Peyer's patch (tissue), 4 donors: ENCODE measurements at regions not wholly inside any gene's neighbourhood (a gene's known extent, or its start where the extent isn't known, plus 50 kb on each side); places are given as distances from the start of the nearest gene placed in this dataset.
"Not testable (repeated sequence)": the region's sequence is repeated elsewhere in the genome, so short reads cannot be mapped to it uniquely, and the experiment has no call there.

Source experiments
- DNase-seq, 3 donors: peaks; one replicate each; pipeline ENCODE4 v3.0.0-alpha.2; 2017 to 2019
- H3K27ac ChIP-seq, 4 donors: fragments of 200-600 bp; sonication (generic); one replicate each; pipeline ENCODE4 v1.5.1; 2016 to 2019
- H3K27me3 ChIP-seq, 2 donors: fragments of 200-600 bp; sonication (generic); one replicate each; pipeline ENCODE4 v1.5.1; 2019
- H3K36me3 ChIP-seq, 3 donors: fragments of 200-600 bp; sonication (generic); one replicate each; pipeline ENCODE4 v1.5.1; 2016 to 2019
- H3K4me1 ChIP-seq, 4 donors: fragments of 200-600 bp; sonication (generic); one replicate each; pipeline ENCODE4 v1.5.1; 2016 to 2019
- H3K4me3 ChIP-seq, 4 donors: fragments of 200-600 bp; sonication (generic); 1 replicate in 3 of 4; 2 replicates in 1 of 4; pipeline ENCODE4 v1.5.1; 2016 to 2019; ENCODE audit warnings: mild to moderate bottlenecking in 1 of 4
- H3K9me3 ChIP-seq, 4 donors: fragments of 200-600 bp; sonication (generic); one replicate each; pipeline ENCODE4 v1.5.1; 2016 to 2019; ENCODE audit warnings: mild to moderate bottlenecking in 1 of 4
- POLR2A ChIP-seq, 2 donors: fragments of 450-650 bp; IDR thresholded peaks; one replicate each; pipeline ENCODE4 v1.5.1; 2017; ENCODE audit warnings: antibody characterized with exemption in 2 of 2, mild to moderate bottlenecking in 2 of 2, moderate library complexity in 2 of 2
- TF ChIP-seq, protein P1 (sequence below), 6 experiments: fragments of 450-650 bp in 4 of 6; fragments of 200-600 bp in 2 of 6; sonication (generic) in 1 of 6; IDR thresholded peaks; one replicate each; pipeline ENCODE4 v1.5.1; 2017 to 2019; ENCODE audit warnings: antibody characterized with exemption in 6 of 6, mild to moderate bottlenecking in 3 of 6, moderate library complexity in 1 of 6

DNA sequence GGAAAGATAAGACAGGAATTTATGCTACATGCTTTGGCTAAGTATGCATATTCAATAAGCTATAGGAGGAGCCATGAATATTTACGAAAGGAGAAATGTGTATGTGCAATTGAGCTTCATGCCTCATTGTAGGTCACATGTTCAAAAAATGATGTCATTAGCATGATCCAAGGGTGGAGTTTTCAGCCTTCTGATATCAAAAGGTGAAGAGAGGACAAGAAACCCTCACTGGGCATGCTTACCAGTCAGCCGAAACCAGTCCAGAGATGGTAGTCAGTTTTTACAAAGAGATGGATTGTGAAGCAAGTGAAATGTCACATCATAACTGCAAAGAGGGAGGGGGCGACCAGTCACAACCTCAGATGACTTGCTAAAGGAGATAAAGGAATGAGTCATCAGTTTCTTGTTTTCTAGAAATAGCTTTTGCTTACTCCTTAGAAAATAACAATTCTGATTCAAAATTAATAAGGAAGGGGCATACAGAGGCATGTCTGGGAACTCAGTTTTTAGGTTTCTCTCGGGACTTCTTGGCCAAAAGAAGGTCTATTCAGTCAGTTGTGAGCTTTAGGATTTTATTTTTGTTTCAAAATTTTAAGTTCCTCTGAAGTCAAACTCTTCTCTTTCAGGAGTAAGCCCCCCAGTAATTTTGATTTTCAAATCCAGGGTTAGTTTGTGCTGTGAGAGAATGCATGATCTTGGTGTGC is 1067.8 kb upstream of the EDIL3 start:
- Histone ChIP-seq H3K4me1 (no peaks in the 10 kb centered on the region), H3K4me3 (no peak overlapping the region), H3K27ac (no peak overlapping the region), H3K9me3 (no peaks in the 10 kb centered on the region), H3K27me3 (no peaks in the 10 kb centered on the region), H3K36me3 (no peaks in the 10 kb centered on the region)
- TF ChIP-seq, protein P1, sequence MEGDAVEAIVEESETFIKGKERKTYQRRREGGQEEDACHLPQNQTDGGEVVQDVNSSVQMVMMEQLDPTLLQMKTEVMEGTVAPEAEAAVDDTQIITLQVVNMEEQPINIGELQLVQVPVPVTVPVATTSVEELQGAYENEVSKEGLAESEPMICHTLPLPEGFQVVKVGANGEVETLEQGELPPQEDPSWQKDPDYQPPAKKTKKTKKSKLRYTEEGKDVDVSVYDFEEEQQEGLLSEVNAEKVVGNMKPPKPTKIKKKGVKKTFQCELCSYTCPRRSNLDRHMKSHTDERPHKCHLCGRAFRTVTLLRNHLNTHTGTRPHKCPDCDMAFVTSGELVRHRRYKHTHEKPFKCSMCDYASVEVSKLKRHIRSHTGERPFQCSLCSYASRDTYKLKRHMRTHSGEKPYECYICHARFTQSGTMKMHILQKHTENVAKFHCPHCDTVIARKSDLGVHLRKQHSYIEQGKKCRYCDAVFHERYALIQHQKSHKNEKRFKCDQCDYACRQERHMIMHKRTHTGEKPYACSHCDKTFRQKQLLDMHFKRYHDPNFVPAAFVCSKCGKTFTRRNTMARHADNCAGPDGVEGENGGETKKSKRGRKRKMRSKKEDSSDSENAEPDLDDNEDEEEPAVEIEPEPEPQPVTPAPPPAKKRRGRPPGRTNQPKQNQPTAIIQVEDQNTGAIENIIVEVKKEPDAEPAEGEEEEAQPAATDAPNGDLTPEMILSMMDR (IDR thresholded peaks at IDR 0.05) = no peak
- no peak for DNase-seq

DNA sequence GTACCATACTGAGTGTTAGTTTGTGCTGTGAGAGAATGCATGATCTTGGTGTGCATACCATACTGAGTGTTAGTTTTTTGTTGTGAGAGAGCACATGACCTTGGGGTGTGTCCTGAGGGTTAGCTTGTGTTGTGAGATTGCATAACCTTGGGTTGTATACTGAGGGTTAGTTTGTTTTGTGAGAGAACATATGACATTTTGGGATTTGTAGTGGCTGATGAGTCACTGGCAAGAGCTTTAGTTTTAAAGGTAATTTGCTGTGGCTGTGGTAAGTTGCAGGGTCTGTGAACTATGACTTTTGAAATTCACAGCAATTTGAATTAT is 1068.3 kb upstream of the EDIL3 start:
- H3K27ac ChIP-seq = no peak overlapping the region
- TF ChIP-seq, protein P1 (IDR thresholded peaks at IDR 0.05) = no peak
- TF ChIP-seq POLR2A (IDR thresholded peaks at IDR 0.05) = no peak
- DNase-seq = no peak

DNA sequence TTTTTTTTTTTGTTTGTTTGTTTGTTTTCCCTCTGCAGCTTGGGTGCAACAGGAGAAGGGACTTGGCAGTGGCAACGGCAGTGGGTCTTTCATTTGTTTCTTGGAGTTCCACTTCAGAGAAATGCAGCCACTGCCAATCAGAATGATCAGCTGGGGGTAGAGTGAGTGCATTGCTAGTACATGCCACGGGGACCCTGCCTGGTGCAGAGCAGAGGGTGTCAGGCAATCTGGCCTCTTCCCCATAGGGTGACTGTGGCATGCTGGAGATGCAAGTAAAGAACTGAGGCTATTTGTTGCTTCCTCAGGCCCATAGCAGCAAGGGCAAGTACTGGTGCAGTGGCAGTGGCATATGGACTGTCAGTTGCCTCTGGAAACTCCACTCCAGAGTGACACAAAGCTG is 1073.6 kb upstream of the EDIL3 start:
- Histone ChIP-seq H3K9me3 (no peaks in the 10 kb centered on the region), H3K27me3 (no peaks in the 10 kb centered on the region), H3K36me3 (no peaks in the 10 kb centered on the region), H3K4me3 (no peak overlapping the region), H3K4me1 (no peaks in the 10 kb centered on the region), H3K27ac (no peak overlapping the region)
- TF ChIP-seq POLR2A (IDR thresholded peaks at IDR 0.05) = no peak
- TF ChIP-seq, protein P1 (IDR thresholded peaks at IDR 0.05) = no peak
- DNase-seq = no peak

More for the DNA sequence above, 1068.3 kb upstream of the EDIL3 start:
- Histone ChIP-seq H3K4me1 (no peaks in the 10 kb centered on the region), H3K27me3 (no peaks in the 10 kb centered on the region), H3K36me3 (no peaks in the 10 kb centered on the region), H3K4me3 (no peak overlapping the region), H3K9me3 (no peaks in the 10 kb centered on the region)

DNA sequence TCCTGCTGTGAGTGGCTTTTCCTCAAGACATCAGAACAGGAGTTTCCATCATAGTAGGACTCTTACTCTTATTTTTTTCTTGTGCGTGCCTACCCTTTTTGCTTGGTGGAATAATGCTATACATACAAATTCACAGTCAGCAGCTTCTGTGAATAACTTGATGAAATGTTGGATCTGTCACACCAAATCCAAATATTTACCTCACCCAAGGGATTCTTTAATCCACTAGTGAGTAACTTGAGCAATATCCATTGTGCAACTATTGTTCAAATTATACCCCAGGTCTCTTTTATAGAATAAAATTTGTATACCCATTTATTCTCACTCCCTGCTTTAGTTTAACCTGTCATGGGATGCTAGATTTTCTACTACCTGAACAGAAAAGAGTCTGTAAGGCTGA is 1078.3 kb upstream of the EDIL3 start:
- no peak overlapping the region for H3K4me3 ChIP-seq
- H3K27ac ChIP-seq = no peak overlapping the region
- no peak for DNase-seq
- no peaks in the 10 kb centered on the region for H3K9me3 ChIP-seq
- H3K4me1 ChIP-seq = no peaks in the 10 kb centered on the region
- no peaks in the 10 kb centered on the region for H3K36me3 ChIP-seq
- no peaks in the 10 kb centered on the region for H3K27me3 ChIP-seq
- TF ChIP-seq, protein P1 (IDR thresholded peaks at IDR 0.05) = no peak
- no peak for TF ChIP-seq POLR2A (IDR thresholded peaks at IDR 0.05)

DNA sequence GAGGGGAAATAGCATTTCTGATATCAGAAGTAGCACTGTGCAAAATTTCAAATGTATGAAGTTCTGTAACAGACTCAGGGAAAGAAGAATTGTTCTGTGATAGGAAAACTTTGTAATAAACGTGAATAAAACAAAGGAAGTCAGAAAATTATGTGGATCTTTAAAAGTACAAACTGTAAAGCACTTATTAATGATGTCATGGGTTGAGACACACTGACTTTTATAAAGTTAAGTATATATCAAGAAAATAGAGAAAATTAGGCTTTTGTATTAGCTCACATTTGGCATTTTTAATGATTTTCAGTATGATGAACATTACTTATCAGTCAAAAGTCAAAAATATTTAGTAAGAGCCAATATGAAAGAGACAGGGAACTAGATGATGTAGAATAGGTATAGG is 1081.7 kb upstream of the EDIL3 start:
- H3K27ac ChIP-seq = no peak overlapping the region
- no peaks in the 10 kb centered on the region for H3K4me1 ChIP-seq
- H3K4me3 ChIP-seq = no peak overlapping the region
- no peaks in the 10 kb centered on the region for H3K27me3 ChIP-seq
- no peaks in the 10 kb centered on the region for H3K9me3 ChIP-seq
- TF ChIP-seq, protein P1 (IDR thresholded peaks at IDR 0.05) = no peak
- TF ChIP-seq POLR2A (IDR thresholded peaks at IDR 0.05) = no peak
- H3K36me3 ChIP-seq = no peaks in the 10 kb centered on the region
- no peak for DNase-seq

DNA sequence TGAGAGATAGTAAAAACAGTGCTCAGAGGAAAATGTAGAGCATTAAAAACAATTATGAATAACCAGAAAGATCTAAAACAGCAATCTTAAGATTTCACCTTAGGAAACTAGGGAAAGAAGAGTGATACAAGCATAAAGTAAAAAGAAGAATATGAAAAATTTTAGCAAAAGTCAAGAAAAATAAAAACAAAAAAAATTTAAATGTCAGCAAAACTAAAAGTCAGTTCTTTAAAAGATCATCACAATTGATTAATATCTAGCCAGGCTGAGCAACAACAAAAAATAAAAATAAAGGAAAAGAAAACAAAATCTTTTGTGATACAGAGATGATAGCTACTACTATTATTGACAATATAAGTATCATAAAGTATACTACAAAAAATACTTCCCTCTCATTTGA is 1088.1 kb upstream of the EDIL3 start:
- TF ChIP-seq, protein P1 (IDR thresholded peaks at IDR 0.05) = no peak
- TF ChIP-seq POLR2A (IDR thresholded peaks at IDR 0.05) = no peak
- Histone ChIP-seq H3K27ac (no peak overlapping the region), H3K36me3 (no peaks in the 10 kb centered on the region), H3K4me1 (no peaks in the 10 kb centered on the region), H3K9me3 (no peaks in the 10 kb centered on the region), H3K27me3 (no peaks in the 10 kb centered on the region), H3K4me3 (no peak overlapping the region)
- no peak for DNase-seq

DNA sequence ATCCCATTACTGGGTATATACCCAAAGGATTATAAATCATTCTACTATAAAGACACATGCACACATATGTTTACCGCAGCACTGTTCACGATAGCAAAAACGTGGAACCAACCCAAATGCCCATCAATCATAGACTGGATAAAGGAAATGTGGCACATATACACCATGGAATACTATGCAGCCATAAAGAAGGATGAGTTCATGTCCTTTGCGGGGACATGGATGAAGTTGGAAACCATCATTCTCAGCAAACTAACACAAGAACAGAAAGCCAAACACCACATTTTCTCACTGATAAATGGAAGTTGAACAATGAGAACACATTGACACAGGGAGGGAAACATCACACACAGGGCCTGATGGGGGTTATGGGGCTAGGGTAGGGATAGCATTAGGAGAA is 1090.5 kb upstream of the EDIL3 start:
- H3K36me3 ChIP-seq, H3K27ac ChIP-seq, H3K4me3 ChIP-seq, DNase-seq, H3K4me1 ChIP-seq, H3K27me3 ChIP-seq, H3K9me3 ChIP-seq: not testable (repeated sequence)
